ENCODE measurements at regions not wholly inside any gene's neighbourhood (a gene's known extent, or its start where the extent isn't known, plus 50 kb on each side); places are given as distances from the start of the nearest gene placed in this dataset.

- ChIA-PET POLR2A (no interaction called here), CTCF (no interaction called here)
- H3K4me3 Mint-ChIP-seq: no peak overlapping the region
- H3K4me1 Mint-ChIP-seq (ENCODE audit: low read depth): no peaks in the 10 kb centered on the region
- intact Hi-C loops (cut with micrococcal nuclease): no loop called here
- no peaks in the 10 kb centered on the region for H3K36me3 Mint-ChIP-seq
- H3K27ac Mint-ChIP-seq: no peak overlapping the region
- DNase-seq: no peak
- H3K27me3 Mint-ChIP-seq: no peaks in the 10 kb centered on the region
- H3K9me3 Mint-ChIP-seq: no peaks in the 10 kb centered on the region
Observed at GRCh38 chr15:25554640-25555039, 115.8 kb upstream of the UBE3A start.

- ChIA-PET POLR2A (no interaction called here), CTCF (interaction anchor here (0.6 kb wide), 1 partner anchor 267 kb away, joined by 4 read pairs; no protein-coding TSS in a partner anchor)
- H3K9me3 Mint-ChIP-seq: no peaks in the 10 kb centered on the region
- DNase-seq: no peak
- H3K36me3 Mint-ChIP-seq: no peaks in the 10 kb centered on the region
- H3K27ac Mint-ChIP-seq: no peak overlapping the region
- intact Hi-C loops (cut with micrococcal nuclease): no loop called here
- peaks cover 2% of the 10 kb centered on the region for H3K4me1 Mint-ChIP-seq (ENCODE audit: low read depth)
- no peak overlapping the region for H3K4me3 Mint-ChIP-seq
- H3K27me3 Mint-ChIP-seq: no peaks in the 10 kb centered on the region
Observed at GRCh38 chr15:25548600-25548999, 109.8 kb upstream of the UBE3A start.

- DNase-seq: no peak
- Mint-ChIP-seq H3K36me3 (no peaks in the 10 kb centered on the region), H3K9me3 (no peaks in the 10 kb centered on the region), H3K4me1 (ENCODE audit: low read depth) (peaks cover 2% of the 10 kb centered on the region), H3K27me3 (no peaks in the 10 kb centered on the region), H3K4me3 (no peak overlapping the region), H3K27ac (no peak overlapping the region)
- ChIA-PET POLR2A (no interaction called here), CTCF (no interaction called here)
- intact Hi-C loops (cut with micrococcal nuclease): no loop called here
Observed at GRCh38 chr15:25545889-25546288, 107.1 kb upstream of the UBE3A start.

GRCh38 chr15:25545017-25545416, 106.2 kb upstream of the UBE3A start:
- H3K36me3 Mint-ChIP-seq: no peaks in the 10 kb centered on the region
- DNase-seq: peak; percentile 11
- no peaks in the 10 kb centered on the region for H3K9me3 Mint-ChIP-seq

GRCh38 chr15:25544076-25544475, 105.3 kb upstream of the UBE3A start:
- Mint-ChIP-seq H3K9me3 (no peaks in the 10 kb centered on the region), H3K36me3 (no peaks in the 10 kb centered on the region), H3K27me3 (no peaks in the 10 kb centered on the region), H3K4me3 (no peak overlapping the region), H3K4me1 (ENCODE audit: low read depth) (peaks cover 2% of the 10 kb centered on the region), H3K27ac (no peak overlapping the region)
- ChIA-PET POLR2A (no interaction called here), CTCF (no interaction called here)
- DNase-seq: no peak
- intact Hi-C loops (cut with micrococcal nuclease): no loop called here

More at GRCh38 chr15:25545017-25545416, 106.2 kb upstream of the UBE3A start:
- Mint-ChIP-seq H3K27me3 (no peaks in the 10 kb centered on the region), H3K27ac (no peak overlapping the region), H3K4me3 (no peak overlapping the region), H3K4me1 (ENCODE audit: low read depth) (peaks cover 2% of the 10 kb centered on the region)
- intact Hi-C loops (cut with micrococcal nuclease): no loop called here
- CTCF ChIA-PET: no interaction called here
- POLR2A ChIA-PET: no interaction called here

- H3K9me3 Mint-ChIP-seq: no peaks in the 10 kb centered on the region
- intact Hi-C loops (cut with micrococcal nuclease): no loop called here
- no peaks in the 10 kb centered on the region for H3K27me3 Mint-ChIP-seq
- H3K4me1 Mint-ChIP-seq (ENCODE audit: low read depth): peaks cover 2% of the 10 kb centered on the region
- POLR2A ChIA-PET: no interaction called here
- no peak for DNase-seq
- no peak overlapping the region for H3K4me3 Mint-ChIP-seq
- H3K27ac Mint-ChIP-seq: no peak overlapping the region
- no peaks in the 10 kb centered on the region for H3K36me3 Mint-ChIP-seq
- CTCF ChIA-PET: no interaction called here
Observed at GRCh38 chr15:25543196-25543595, 104.4 kb upstream of the UBE3A start.

- H3K4me1 Mint-ChIP-seq (ENCODE audit: low read depth): peaks cover 2% of the 10 kb centered on the region
- no peak overlapping the region for H3K4me3 Mint-ChIP-seq
- POLR2A ChIA-PET: no interaction called here
- no peaks in the 10 kb centered on the region for H3K36me3 Mint-ChIP-seq
- intact Hi-C loops (cut with micrococcal nuclease): no loop called here
- CTCF ChIA-PET: no interaction called here
- no peak for DNase-seq
- H3K27ac Mint-ChIP-seq: no peak overlapping the region
- no peaks in the 10 kb centered on the region for H3K9me3 Mint-ChIP-seq
- H3K27me3 Mint-ChIP-seq: no peaks in the 10 kb centered on the region
Observed at GRCh38 chr15:25541228-25541627, 102.4 kb upstream of the UBE3A start.

- CTCF ChIA-PET: no interaction called here
- Mint-ChIP-seq H3K27me3 (no peaks in the 10 kb centered on the region), H3K4me1 (ENCODE audit: low read depth) (no peaks in the 10 kb centered on the region), H3K4me3 (no peak overlapping the region), H3K9me3 (no peaks in the 10 kb centered on the region), H3K27ac (no peak overlapping the region), H3K36me3 (no peaks in the 10 kb centered on the region)
- intact Hi-C loops (cut with micrococcal nuclease): no loop called here
- no peak for DNase-seq
- POLR2A ChIA-PET: no interaction called here
Observed at GRCh38 chr15:25536801-25537611, 98.2 kb upstream of the UBE3A start.

GRCh38 chr15:25535866-25536265, 97.0 kb upstream of the UBE3A start:
- H3K27ac Mint-ChIP-seq: no peak overlapping the region
- H3K9me3 Mint-ChIP-seq: no peaks in the 10 kb centered on the region

GRCh38 chr15:25534293-25534692, 95.5 kb upstream of the UBE3A start:
- Mint-ChIP-seq H3K27me3 (no peaks in the 10 kb centered on the region), H3K27ac (no peak overlapping the region), H3K9me3 (peaks cover 6% of the 10 kb centered on the region), H3K4me1 (ENCODE audit: low read depth) (no peaks in the 10 kb centered on the region), H3K36me3 (no peaks in the 10 kb centered on the region), H3K4me3 (no peak overlapping the region)
- ChIA-PET CTCF (no interaction called here), POLR2A (no interaction called here)
- intact Hi-C loops (cut with micrococcal nuclease): no loop called here
- no peak for DNase-seq

More at GRCh38 chr15:25535866-25536265, 97.0 kb upstream of the UBE3A start:
- DNase-seq: no peak
- Mint-ChIP-seq H3K4me1 (ENCODE audit: low read depth) (no peaks in the 10 kb centered on the region), H3K36me3 (no peaks in the 10 kb centered on the region), H3K27me3 (no peaks in the 10 kb centered on the region), H3K4me3 (no peak overlapping the region)
- CTCF ChIA-PET: no interaction called here
- intact Hi-C loops (cut with micrococcal nuclease): no loop called here
- POLR2A ChIA-PET: no interaction called here

- no peak for DNase-seq
- peaks cover 6% of the 10 kb centered on the region for H3K9me3 Mint-ChIP-seq
- no peak overlapping the region for H3K27ac Mint-ChIP-seq
- no peaks in the 10 kb centered on the region for H3K4me1 Mint-ChIP-seq (ENCODE audit: low read depth)
- POLR2A ChIA-PET: no interaction called here
- CTCF ChIA-PET: interaction anchor here (1.2 kb wide), 2 partner anchors 24 to 26 kb away, joined by 3 to 5 read pairs; no protein-coding TSS in a partner anchor
- no peaks in the 10 kb centered on the region for H3K36me3 Mint-ChIP-seq
- H3K4me3 Mint-ChIP-seq: no peak overlapping the region
- no peaks in the 10 kb centered on the region for H3K27me3 Mint-ChIP-seq
- intact Hi-C loops (cut with micrococcal nuclease): no loop called here
Observed at GRCh38 chr15:25532269-25533140, 93.7 kb upstream of the UBE3A start.

- intact Hi-C loops (cut with micrococcal nuclease): no loop called here
- peaks cover 8% of the 10 kb centered on the region for H3K9me3 Mint-ChIP-seq
- no peak for DNase-seq
- CTCF ChIA-PET: no interaction called here
- peaks cover 2% of the 10 kb centered on the region for H3K4me1 Mint-ChIP-seq (ENCODE audit: low read depth)
- POLR2A ChIA-PET: no interaction called here
- no peak overlapping the region for H3K27ac Mint-ChIP-seq
- no peaks in the 10 kb centered on the region for H3K27me3 Mint-ChIP-seq
- no peaks in the 10 kb centered on the region for H3K36me3 Mint-ChIP-seq
- H3K4me3 Mint-ChIP-seq: no peak overlapping the region
Observed at GRCh38 chr15:25529774-25530173, 91.0 kb upstream of the UBE3A start.

- ChIA-PET CTCF (no interaction called here), POLR2A (no interaction called here)
- peaks cover 2% of the 10 kb centered on the region for H3K4me1 Mint-ChIP-seq (ENCODE audit: low read depth)
- intact Hi-C loops (cut with micrococcal nuclease): no loop called here
- peaks cover 14% of the 10 kb centered on the region for H3K9me3 Mint-ChIP-seq
- H3K36me3 Mint-ChIP-seq: no peaks in the 10 kb centered on the region
- H3K27ac Mint-ChIP-seq: no peak overlapping the region
- no peak overlapping the region for H3K4me3 Mint-ChIP-seq
- DNase-seq: no peak
- H3K27me3 Mint-ChIP-seq: no peaks in the 10 kb centered on the region
Observed at GRCh38 chr15:25527118-25527517, 88.3 kb upstream of the UBE3A start.
